Colonic mucosa (tissue), 4 donors: ENCODE measurements at regions not wholly inside any gene's neighbourhood (a gene's known extent, or its start where the extent isn't known, plus 50 kb on each side); places are given as distances from the start of the nearest gene placed in this dataset.

Experiments used
- DNase-seq: peaks from one replicate; pipeline ENCODE4 v3.0.0-alpha.2; 2020
- H3K27ac ChIP-seq: fragments of 200-600 bp; one replicate; pipeline ENCODE4 v1.8.0; 2021
- H3K27me3 ChIP-seq: fragments of 200-600 bp; one replicate; pipeline ENCODE4 v1.8.0; 2021
- H3K36me3 ChIP-seq: fragments of 200-600 bp; one replicate; pipeline ENCODE4 v1.8.0; 2021
- H3K4me1 ChIP-seq: fragments of 200-600 bp; one replicate; pipeline ENCODE4 v1.8.0; 2021; ENCODE audit warnings: mild to moderate bottlenecking
- H3K4me3 ChIP-seq: fragments of 200-600 bp; one replicate; pipeline ENCODE4 v1.8.0; 2021
- H3K9ac ChIP-seq, 2 donors: one replicate each; pipeline ENCODE4 v1.7.0; 2013; ENCODE audit warnings: control low read depth in 2 of 2, low read depth in 2 of 2, low read length in 2 of 2
- H3K9me3 ChIP-seq: fragments of 200-600 bp; one replicate; pipeline ENCODE4 v1.8.0; 2021
- intact Hi-C: fragments of 100-400 bp; cut with DNase I; formaldehyde crosslinking; loops from one replicate; pipeline ENCODE4 v1.14.1; 2022
- TF ChIP-seq, protein P1 (sequence below): fragments of 200-600 bp; IDR thresholded peaks from one replicate; pipeline ENCODE4 v1.8.0; 2022; ENCODE audit warnings: antibody characterized with exemption, mild to moderate bottlenecking
- donor health status: healthy.
- donor health status: DM: no; HTN: no; CAD: no.
- donor health status: DM: no; HTN: no; CAD: no.

- no peak overlapping the region for H3K9ac ChIP-seq
- no peak overlapping the region for H3K4me3 ChIP-seq
- no peak overlapping the region for H3K27ac ChIP-seq
- H3K27me3 ChIP-seq, result no peaks in the 10 kb centered on the region
- H3K4me1 ChIP-seq, result no peaks in the 10 kb centered on the region
- TF ChIP-seq, protein P1, sequence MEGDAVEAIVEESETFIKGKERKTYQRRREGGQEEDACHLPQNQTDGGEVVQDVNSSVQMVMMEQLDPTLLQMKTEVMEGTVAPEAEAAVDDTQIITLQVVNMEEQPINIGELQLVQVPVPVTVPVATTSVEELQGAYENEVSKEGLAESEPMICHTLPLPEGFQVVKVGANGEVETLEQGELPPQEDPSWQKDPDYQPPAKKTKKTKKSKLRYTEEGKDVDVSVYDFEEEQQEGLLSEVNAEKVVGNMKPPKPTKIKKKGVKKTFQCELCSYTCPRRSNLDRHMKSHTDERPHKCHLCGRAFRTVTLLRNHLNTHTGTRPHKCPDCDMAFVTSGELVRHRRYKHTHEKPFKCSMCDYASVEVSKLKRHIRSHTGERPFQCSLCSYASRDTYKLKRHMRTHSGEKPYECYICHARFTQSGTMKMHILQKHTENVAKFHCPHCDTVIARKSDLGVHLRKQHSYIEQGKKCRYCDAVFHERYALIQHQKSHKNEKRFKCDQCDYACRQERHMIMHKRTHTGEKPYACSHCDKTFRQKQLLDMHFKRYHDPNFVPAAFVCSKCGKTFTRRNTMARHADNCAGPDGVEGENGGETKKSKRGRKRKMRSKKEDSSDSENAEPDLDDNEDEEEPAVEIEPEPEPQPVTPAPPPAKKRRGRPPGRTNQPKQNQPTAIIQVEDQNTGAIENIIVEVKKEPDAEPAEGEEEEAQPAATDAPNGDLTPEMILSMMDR, result no peak
- H3K36me3 ChIP-seq, result no peaks in the 10 kb centered on the region
- H3K9me3 ChIP-seq, result no peaks in the 10 kb centered on the region
- DNase-seq, result no peak
- intact Hi-C loops, result no loop called here
Observed at GRCh38 chr2:52974127-52974526, 793.5 kb upstream of the CHAC2 start.

- Histone ChIP-seq H3K9ac (no peak overlapping the region), H3K27ac (no peak overlapping the region), H3K4me1 (no peaks in the 10 kb centered on the region), H3K36me3 (no peaks in the 10 kb centered on the region), H3K27me3 (no peaks in the 10 kb centered on the region), H3K4me3 (no peak overlapping the region), H3K9me3 (no peaks in the 10 kb centered on the region)
- intact Hi-C loops, result no loop called here
- TF ChIP-seq, protein P1, result no peak
- DNase-seq, result no peak
Observed at GRCh38 chr2:52970642-52971041, 797.0 kb upstream of the CHAC2 start.

GRCh38 chr2:52968043-52968442 lies 799.6 kb upstream of the CHAC2 start:
- intact Hi-C loops, result no loop called here
- Histone ChIP-seq H3K9me3 (no peaks in the 10 kb centered on the region), H3K9ac (no peak overlapping the region), H3K36me3 (no peaks in the 10 kb centered on the region), H3K4me1 (no peaks in the 10 kb centered on the region), H3K27ac (no peak overlapping the region), H3K27me3 (no peaks in the 10 kb centered on the region), H3K4me3 (no peak overlapping the region)
- DNase-seq, result no peak
- TF ChIP-seq, protein P1, result no peak

GRCh38 chr2:52964916-52965530 lies 802.6 kb upstream of the CHAC2 start:
- no peak for DNase-seq
- H3K4me1 ChIP-seq, result no peaks in the 10 kb centered on the region
- no peaks in the 10 kb centered on the region for H3K36me3 ChIP-seq
- no peaks in the 10 kb centered on the region for H3K27me3 ChIP-seq
- H3K27ac ChIP-seq, result no peak overlapping the region
- H3K9me3 ChIP-seq, result no peaks in the 10 kb centered on the region
- intact Hi-C loops, result no loop called here
- TF ChIP-seq, protein P1, result no peak
- H3K9ac ChIP-seq, result no peak overlapping the region
- H3K4me3 ChIP-seq, result no peak overlapping the region

- Histone ChIP-seq H3K36me3 (no peaks in the 10 kb centered on the region), H3K9me3 (no peaks in the 10 kb centered on the region), H3K27me3 (no peaks in the 10 kb centered on the region), H3K4me3 (no peak overlapping the region), H3K9ac (no peak overlapping the region), H3K4me1 (no peaks in the 10 kb centered on the region), H3K27ac (no peak overlapping the region)
- intact Hi-C loops, result no loop called here
- no peak for DNase-seq
- TF ChIP-seq, protein P1, result no peak
Observed at GRCh38 chr2:52961403-52961802, 806.2 kb upstream of the CHAC2 start.
